ENCODE measurements at regions not wholly inside any gene's neighbourhood (a gene's known extent, or its start where the extent isn't known, plus 50 kb on each side); places are given as distances from the start of the nearest gene placed in this dataset.

- H3K36me3 Mint-ChIP-seq = no peaks in the 10 kb centered on the region
- Histone ChIP-seq H3K9ac (no peak overlapping the region), H3F3A (ENCODE audit: low read depth) (peaks cover 5% of the 10 kb centered on the region), H3K4me1 (peaks cover 27% of the 10 kb centered on the region), H3K4me3 (no peak overlapping the region), H3K9me3 (ENCODE audit: low read depth) (no peaks in the 10 kb centered on the region), H4K20me1 (ENCODE audit: low read depth) (no peaks in the 10 kb centered on the region), H3K27me3 (no peaks in the 10 kb centered on the region), H3K4me2 (no peak overlapping the region), H2AFZ (replicated peaks) (no peak overlapping the region), H3K36me3 (no peaks in the 10 kb centered on the region), H3K27ac (no peak overlapping the region), H3K79me2 (ENCODE audit: low read depth) (no peaks in the 10 kb centered on the region)
- DNase-seq (ENCODE audit: low spot score) = peak; percentile 52
- H3K4me3 Mint-ChIP-seq = no peak overlapping the region
- H3K9me3 Mint-ChIP-seq = no peaks in the 10 kb centered on the region
- H3K4me1 Mint-ChIP-seq = peaks cover 8% of the 10 kb centered on the region
- no peaks in the 10 kb centered on the region for H3K27me3 Mint-ChIP-seq (ENCODE audit: insufficient read depth, low read depth)
- no peak overlapping the region for H3K27ac Mint-ChIP-seq
- TF ChIP-seq EZH2 (IDR thresholded peaks at IDR 0.05) = no peak
- TF ChIP-seq CTCF (IDR thresholded peaks at IDR 0.05) = no peak
- no peak for TF ChIP-seq EZH2phosphoT487 (IDR thresholded peaks at IDR 0.05)
Observed at GRCh38 chr4:144514736-144515135, 131.2 kb upstream of the HHIP start.

- H3K27ac Mint-ChIP-seq = no peak overlapping the region
- Histone ChIP-seq H2AFZ (replicated peaks) (no peak overlapping the region), H3K4me1 (peaks cover 27% of the 10 kb centered on the region), H3K36me3 (no peaks in the 10 kb centered on the region), H3K27ac (no peak overlapping the region), H4K20me1 (ENCODE audit: low read depth) (no peaks in the 10 kb centered on the region), H3K79me2 (ENCODE audit: low read depth) (no peaks in the 10 kb centered on the region), H3K4me2 (peak overlapping the region; percentile 44), H3K9ac (no peak overlapping the region), H3K27me3 (no peaks in the 10 kb centered on the region), H3K4me3 (no peak overlapping the region), H3F3A (ENCODE audit: low read depth) (peaks cover 5% of the 10 kb centered on the region), H3K9me3 (ENCODE audit: low read depth) (no peaks in the 10 kb centered on the region)
- H3K9me3 Mint-ChIP-seq = no peaks in the 10 kb centered on the region
- no peak overlapping the region for H3K4me3 Mint-ChIP-seq
- TF ChIP-seq EZH2phosphoT487 (IDR thresholded peaks at IDR 0.05) = no peak
- no peak for TF ChIP-seq CTCF (IDR thresholded peaks at IDR 0.05)
- TF ChIP-seq EZH2 (IDR thresholded peaks at IDR 0.05) = no peak
- peaks cover 8% of the 10 kb centered on the region for H3K4me1 Mint-ChIP-seq
- DNase-seq (ENCODE audit: low spot score) = peak; percentile 50
- no peaks in the 10 kb centered on the region for H3K36me3 Mint-ChIP-seq
- H3K27me3 Mint-ChIP-seq (ENCODE audit: insufficient read depth, low read depth) = no peaks in the 10 kb centered on the region
Observed at GRCh38 chr4:144518181-144518895, 127.6 kb upstream of the HHIP start.

- TF ChIP-seq EZH2phosphoT487 (IDR thresholded peaks at IDR 0.05) = no peak
- no peak for TF ChIP-seq EZH2 (IDR thresholded peaks at IDR 0.05)
- TF ChIP-seq CTCF (IDR thresholded peaks at IDR 0.05) = no peak
Observed at GRCh38 chr4:144531841-144532240, 114.1 kb upstream of the HHIP start.

More at GRCh38 chr4:144531841-144532240, 114.1 kb upstream of the HHIP start:
- peak overlapping the region; percentile 34 for H2AFZ ChIP-seq (replicated peaks)
- H3K9me3 ChIP-seq (ENCODE audit: low read depth) = no peaks in the 10 kb centered on the region
- no peaks in the 10 kb centered on the region for H3K36me3 ChIP-seq
- DNase-seq (ENCODE audit: low spot score) = no peak
- H3F3A ChIP-seq (ENCODE audit: low read depth) = no peaks in the 10 kb centered on the region
- Mint-ChIP-seq H3K9me3 (peaks cover 2% of the 10 kb centered on the region), H3K4me1 (peaks cover 3% of the 10 kb centered on the region), H3K27me3 (ENCODE audit: insufficient read depth, low read depth) (peaks cover 2% of the 10 kb centered on the region), H3K4me3 (no peak overlapping the region), H3K27ac (no peak overlapping the region), H3K36me3 (no peaks in the 10 kb centered on the region)
- H3K79me2 ChIP-seq (ENCODE audit: low read depth) = no peaks in the 10 kb centered on the region
- H3K27ac ChIP-seq = no peak overlapping the region
- H3K9ac ChIP-seq = no peak overlapping the region
- H4K20me1 ChIP-seq (ENCODE audit: low read depth) = no peaks in the 10 kb centered on the region
- H3K4me2 ChIP-seq = no peak overlapping the region
- H3K4me3 ChIP-seq = no peak overlapping the region
- no peaks in the 10 kb centered on the region for H3K27me3 ChIP-seq
- no peaks in the 10 kb centered on the region for H3K4me1 ChIP-seq
